GM18867 (cell line): ENCODE measurements at regions not wholly inside any gene's neighbourhood (a gene's known extent, or its start where the extent isn't known, plus 50 kb on each side); places are given as distances from the start of the nearest gene placed in this dataset.

Source experiments
- ATAC-seq: cut with Tn5 transposase; IDR thresholded peaks from one replicate; pipeline ENCODE4 v1.9.1; 2021; ENCODE audit warnings: mild to moderate bottlenecking, moderate library complexity; ENCODE audit not compliant: unreplicated experiment

- no peak for ATAC-seq
Observed at GRCh38 chr12:107439026-107439738, 246.4 kb upstream of the PWP1 start.

DNA sequence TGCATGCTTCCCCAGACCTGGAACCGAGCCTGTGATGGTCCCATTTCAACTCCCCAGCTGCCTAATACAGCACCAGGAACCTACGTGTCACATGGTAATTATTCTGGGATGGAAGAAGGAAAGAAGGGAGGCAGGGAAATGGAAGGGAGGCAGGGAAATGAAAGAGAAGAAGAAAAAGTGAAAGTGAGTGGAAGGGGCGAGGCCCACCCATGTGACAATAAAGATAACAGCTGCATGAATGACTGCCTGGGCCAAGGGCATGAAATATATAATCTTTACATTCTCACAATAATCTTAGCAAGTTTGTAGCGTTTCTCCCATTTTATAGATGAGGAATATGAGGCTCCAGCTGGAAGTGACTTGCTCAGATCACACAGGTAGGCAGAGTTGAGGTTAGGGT lies 245.0 kb upstream of the PWP1 start:
- no peak for ATAC-seq

DNA sequence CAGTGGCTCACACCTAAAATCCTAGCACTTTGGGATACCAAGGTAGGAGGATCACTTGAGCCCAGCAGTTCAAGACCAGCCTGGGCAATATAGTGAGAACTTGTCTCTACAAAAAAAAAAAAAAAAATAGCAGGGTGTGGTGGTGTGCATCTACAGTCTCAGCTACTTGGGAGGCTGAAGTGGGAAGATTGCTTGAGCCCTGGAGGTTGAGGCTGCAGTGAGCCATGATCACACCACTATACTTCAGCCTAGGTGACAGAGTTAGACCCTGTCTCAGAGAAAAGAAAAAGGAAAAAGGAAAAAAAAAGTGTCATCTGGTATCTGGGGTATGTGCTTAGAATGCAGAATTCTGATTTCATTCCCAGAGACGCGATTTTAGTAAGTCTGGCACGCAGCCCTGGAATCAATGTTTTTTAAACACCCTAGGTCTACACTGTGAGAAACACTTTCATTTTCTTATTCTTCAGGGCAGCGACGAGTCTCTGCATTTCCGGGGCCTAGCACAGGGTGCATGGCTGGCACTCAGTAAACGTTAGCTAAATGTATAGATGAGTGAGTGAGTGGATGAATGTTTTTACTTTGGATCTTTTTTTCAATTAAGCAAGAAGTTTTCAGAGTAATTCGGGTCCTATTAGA lies 243.8 kb upstream of the PWP1 start:
- no peak for ATAC-seq

DNA sequence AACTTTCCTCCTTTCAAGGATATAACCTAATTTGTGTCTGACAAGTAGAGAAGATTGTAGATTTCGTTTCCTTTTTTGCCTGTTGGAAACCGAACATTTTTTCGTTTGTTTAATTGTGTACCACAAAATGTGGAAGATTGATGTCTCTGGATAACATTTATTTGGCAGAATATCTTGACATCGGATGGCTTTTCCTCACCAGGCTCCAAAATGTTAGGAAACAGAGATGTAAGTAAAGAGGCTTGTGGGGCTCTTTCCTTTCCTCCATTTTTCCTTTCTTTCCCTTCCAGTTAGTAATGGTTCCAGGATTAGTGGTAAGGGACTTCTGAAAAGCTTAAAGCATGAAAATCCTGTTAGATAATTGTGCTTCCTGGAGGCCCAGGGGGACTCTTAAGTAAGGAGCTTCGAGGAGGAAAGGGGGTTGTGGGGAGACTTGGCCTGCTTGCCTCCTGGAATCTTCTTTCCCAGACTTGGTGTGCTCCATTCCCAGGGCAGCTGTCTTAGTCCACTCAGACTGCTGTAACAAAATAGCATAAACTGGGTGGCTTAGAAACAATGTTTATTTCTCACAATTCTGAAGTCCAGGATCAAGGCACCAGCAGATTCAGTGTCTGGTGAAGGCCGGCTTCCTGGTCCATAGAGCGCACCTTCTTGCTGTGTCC lies 243.1 kb upstream of the PWP1 start:
- no peak for ATAC-seq

- ATAC-seq, result no peak
Observed at GRCh38 chr12:107443320-107444090, 242.1 kb upstream of the PWP1 start.

- no peak for ATAC-seq
Observed at GRCh38 chr12:107444771-107445170, 240.8 kb upstream of the PWP1 start.

- no peak for ATAC-seq
Observed at GRCh38 chr12:107446476-107446875, 239.1 kb upstream of the PWP1 start.

DNA sequence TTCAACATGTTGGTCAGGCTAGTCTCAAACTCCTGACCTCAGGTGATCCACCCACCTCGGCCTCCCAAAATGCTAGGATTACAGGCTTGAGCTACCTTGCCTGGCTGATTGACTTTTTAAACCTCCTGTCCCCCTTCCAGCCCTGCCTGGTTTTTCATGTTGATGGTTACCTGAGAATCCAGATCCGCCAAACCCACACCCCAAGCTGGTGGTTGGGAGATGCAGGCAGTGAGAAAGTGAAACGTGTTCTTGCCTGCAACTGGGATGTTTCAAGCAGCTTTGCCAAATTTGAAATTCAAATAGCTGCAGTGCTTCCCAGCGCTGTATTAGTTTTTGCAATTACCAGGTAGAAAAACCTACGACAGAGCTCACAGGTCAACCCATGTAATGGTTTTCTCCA lies 238.3 kb upstream of the PWP1 start:
- no peak for ATAC-seq

GRCh38 chr12:107448198-107448597 lies 237.4 kb upstream of the PWP1 start:
- no peak for ATAC-seq

DNA sequence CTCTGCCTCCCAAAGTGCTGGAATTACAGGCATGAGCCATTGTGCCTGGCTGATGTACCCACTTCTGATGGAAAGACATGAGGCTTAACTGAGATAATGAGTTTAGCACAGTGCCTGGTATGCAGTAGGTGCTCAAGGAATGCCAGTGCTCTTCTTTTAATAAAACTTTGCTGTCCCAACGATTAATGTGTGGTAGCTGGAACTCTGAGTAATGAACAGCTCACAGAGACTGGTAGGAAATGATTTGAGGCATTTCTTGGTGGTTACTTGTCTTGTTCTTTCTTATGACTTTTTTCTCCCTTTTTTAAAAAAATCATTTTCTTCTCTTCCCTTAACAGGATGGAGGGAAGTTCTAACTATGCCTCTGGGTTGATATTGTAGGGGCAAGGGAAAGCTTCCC lies 235.7 kb upstream of the PWP1 start:
- no peak for ATAC-seq

DNA sequence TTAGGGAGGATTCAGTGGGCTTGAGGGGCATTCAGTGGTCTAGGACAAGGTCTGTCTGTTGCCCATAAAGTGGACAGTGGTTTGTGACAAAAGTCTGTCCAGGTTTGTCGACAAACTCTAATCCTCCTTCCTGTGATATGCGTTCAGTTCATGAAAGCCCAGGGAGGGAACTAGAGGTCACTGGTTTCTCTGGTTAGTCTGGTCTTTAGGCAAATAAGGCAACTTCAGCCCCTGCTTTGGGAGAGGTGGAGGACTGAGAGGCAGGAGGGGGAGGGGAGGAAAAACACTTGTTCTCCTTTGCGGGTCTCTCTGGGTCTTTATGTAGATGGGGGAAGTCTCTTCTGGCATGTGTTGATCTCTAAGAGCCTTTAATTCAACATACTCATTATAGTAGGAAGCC lies 235.1 kb upstream of the PWP1 start:
- no peak for ATAC-seq

- ATAC-seq, result no peak
Observed at GRCh38 chr12:107451246-107451645, 234.4 kb upstream of the PWP1 start.

DNA sequence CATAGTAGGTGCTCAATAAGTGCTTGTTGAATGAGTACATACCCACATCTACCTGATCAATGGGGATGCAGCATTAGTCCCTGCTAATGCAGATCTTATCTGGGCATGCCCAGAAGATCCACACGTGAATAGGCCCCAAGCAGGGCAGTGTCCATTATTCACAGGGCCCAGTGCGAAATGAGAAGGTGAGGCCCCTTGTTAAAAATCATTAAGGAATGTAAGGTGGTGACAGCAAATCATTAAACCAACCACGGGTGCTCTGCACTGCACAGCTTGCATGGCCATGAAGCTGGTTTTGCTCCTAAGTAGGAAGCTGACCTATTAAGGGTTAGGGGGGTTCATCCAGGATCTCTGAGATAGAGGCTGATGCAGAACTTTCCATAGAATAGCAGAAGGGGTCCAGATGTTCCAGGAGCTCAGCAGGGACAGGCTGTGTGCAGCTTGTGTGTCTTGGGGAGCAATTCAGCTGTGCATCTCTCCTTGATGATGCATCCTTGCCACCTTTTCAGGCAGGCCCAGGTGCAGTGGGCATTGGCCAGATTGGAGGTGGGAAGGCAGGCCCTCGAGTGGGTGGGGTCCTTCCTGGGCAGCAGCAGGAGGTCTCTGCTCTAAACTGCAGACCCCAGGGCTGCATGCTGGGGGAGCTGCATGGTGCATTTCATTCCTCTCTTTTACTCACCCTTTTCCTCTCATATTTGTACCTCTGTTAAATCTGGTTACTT lies 231.3 kb upstream of the PWP1 start:
- no peak for ATAC-seq

DNA sequence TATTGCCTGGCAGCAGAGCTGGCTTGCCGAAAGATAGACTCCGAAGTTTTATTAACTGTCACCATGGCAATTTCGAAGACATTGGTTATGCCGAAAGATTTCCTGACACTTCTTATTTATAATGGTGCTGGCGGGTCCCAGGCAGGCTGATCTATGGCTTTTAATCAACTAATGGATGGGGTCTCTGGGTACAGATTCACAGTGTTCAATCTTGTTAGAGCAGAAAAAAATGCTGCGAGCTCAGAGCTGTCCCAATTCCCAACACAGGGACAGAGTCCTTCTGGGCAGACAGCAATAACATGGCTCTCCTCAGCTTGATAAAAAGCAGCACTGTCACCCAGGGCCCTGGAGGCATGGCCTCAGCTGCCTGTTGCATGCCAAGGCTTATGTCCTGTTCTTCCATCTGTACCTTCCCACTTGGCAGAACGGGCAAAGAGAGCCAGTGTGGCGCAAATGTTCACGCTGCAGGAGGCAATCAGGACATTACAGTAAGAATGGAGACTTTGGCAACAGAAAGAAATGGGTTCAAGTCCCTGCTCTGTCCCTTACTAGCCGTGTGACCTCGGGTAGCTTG lies 228.2 kb upstream of the PWP1 start:
- ATAC-seq, result no peak

- ATAC-seq, result no peak
Observed at GRCh38 chr12:107458163-107458562, 227.4 kb upstream of the PWP1 start.

DNA sequence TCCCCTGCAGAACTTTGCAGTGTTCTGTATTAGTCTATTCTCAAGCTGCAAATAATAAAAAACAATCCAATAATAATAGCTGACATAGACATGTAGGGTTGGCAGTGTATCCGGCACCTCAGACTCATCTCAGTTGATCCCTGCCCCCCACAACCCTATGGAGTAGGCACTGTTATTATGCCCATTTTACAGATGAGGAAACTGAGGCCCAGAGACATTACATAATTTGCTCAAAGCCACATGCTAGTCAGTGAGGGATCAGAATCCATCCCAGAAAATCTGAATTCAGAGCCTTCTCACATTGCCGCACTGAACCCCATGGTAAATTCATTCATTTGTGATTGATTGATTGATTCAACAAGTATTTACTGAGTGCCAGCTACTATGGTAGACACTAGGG lies 226.6 kb upstream of the PWP1 start:
- no peak for ATAC-seq

DNA sequence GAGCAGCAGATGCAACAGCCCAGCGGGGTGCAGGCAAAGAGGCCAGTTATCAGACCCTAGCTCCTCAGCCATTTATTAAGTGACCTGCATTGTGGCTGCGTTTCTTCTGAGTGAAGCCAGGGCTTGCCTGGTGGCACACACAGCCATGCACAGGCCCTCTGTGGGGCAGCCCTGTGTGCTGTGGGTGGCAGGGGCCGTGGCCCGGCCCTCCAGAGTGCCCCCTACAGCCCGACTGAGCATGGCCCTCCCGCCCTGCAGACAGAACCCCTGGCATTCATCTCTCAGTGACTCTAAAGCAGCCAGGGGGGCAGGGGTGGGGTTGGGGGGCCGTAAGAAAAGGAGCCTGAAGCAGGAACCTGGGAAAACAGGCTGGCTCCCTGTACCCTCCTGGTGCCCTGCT lies 226.0 kb upstream of the PWP1 start:
- ATAC-seq, result no peak

GRCh38 chr12:107461222-107461975 lies 224.2 kb upstream of the PWP1 start:
- ATAC-seq, result no peak

DNA sequence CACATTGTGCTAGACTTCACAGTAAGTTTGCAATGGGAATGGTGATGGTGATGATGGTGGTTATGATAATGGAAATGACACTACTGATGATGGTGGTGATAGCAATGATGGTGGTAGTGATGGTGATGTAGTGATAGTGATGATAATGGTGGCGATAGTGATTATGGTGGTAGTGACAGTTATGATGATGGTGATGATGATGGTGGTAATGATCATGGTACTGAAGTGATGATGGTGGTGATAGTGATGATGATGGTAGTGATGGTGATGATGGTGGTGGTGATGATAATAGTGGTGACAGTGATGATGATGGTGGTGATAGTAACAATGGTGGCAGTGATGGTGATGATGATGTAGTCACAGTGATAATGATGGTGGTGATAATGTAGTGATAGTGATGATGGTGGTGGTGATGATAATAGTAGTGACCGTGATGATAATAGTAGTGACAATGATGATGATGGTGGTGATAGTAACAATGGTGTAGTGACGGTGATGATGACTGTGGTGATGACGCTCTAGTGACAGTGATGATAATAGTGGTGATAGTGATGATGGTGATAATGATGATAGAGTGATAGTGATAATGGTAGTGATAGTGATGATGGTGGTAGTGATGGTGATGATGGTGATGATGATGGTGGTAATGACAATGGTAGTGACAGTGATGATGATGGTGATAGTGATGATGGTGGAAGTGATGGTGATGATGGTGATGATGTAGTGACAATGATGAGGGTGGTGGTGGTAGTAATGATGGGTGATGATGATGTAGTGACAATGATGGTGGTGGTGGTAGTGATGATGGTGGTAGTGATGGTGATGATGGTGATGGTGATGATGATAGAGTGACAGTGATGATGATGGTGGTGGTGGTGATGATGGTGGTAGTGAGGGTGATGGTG lies 222.9 kb upstream of the PWP1 start:
- ATAC-seq, result no peak
